ENCODE measurements at regions not wholly inside any gene's neighbourhood (a gene's known extent, or its start where the extent isn't known, plus 50 kb on each side); places are given as distances from the start of the nearest gene placed in this dataset.
"Not testable (repeated sequence)": the region's sequence is repeated elsewhere in the genome, so short reads cannot be mapped to it uniquely, and the experiment has no call there.

GRCh38 chr2:113330060-113330767, 51.5 kb upstream of the PAX8 start:
- not testable (repeated sequence) for H3K4me2 ChIP-seq (ENCODE audit: low read length); H4K20me1 ChIP-seq (ENCODE audit: insufficient read depth); H2AFZ ChIP-seq (ENCODE audit: low read depth, low read length); H3K9ac ChIP-seq (ENCODE audit: low read length); H3F3A ChIP-seq (ENCODE audit: insufficient read depth, low read length, poor library complexity, severe bottlenecking); H3K4me3 ChIP-seq (ENCODE audit: low read length); H3K27ac ChIP-seq (ENCODE audit: low read length); H3K9me3 ChIP-seq (ENCODE audit: low read length); H3K27me3 ChIP-seq (ENCODE audit: insufficient read depth, low read depth, low read length); H3K36me3 ChIP-seq (ENCODE audit: insufficient read depth, low read length); H3K79me2 ChIP-seq (replicated peaks; ENCODE audit: insufficient read depth, low read length); H3K9me2 ChIP-seq (ENCODE audit: insufficient read depth, low read length)

- H3K9me3 ChIP-seq (ENCODE audit: low read length); H3K4me2 ChIP-seq (ENCODE audit: low read length); H3K27me3 ChIP-seq (ENCODE audit: insufficient read depth, low read depth, low read length); H4K20me1 ChIP-seq (ENCODE audit: insufficient read depth); H3K27ac ChIP-seq (ENCODE audit: low read length); H3K79me2 ChIP-seq (replicated peaks; ENCODE audit: insufficient read depth, low read length); H3K9me2 ChIP-seq (ENCODE audit: insufficient read depth, low read length); H3K4me3 ChIP-seq (ENCODE audit: low read length); H3F3A ChIP-seq (ENCODE audit: insufficient read depth, low read length, poor library complexity, severe bottlenecking); H3K36me3 ChIP-seq (ENCODE audit: insufficient read depth, low read length); H3K9ac ChIP-seq (ENCODE audit: low read length); H2AFZ ChIP-seq (ENCODE audit: low read depth, low read length): not testable (repeated sequence)
These were observed 50.3 kb upstream of the PAX8 start for GRCh38 chr2:113328973-113329372.

GRCh38 chr2:113328572-113328971, 49.9 kb upstream of the PAX8 start:
- H3K27me3 ChIP-seq (ENCODE audit: insufficient read depth, low read depth, low read length); H3K9me2 ChIP-seq (ENCODE audit: insufficient read depth, low read length); H4K20me1 ChIP-seq (ENCODE audit: insufficient read depth); H3F3A ChIP-seq (ENCODE audit: insufficient read depth, low read length, poor library complexity, severe bottlenecking); H3K4me3 ChIP-seq (ENCODE audit: low read length); H3K36me3 ChIP-seq (ENCODE audit: insufficient read depth, low read length); H3K79me2 ChIP-seq (replicated peaks; ENCODE audit: insufficient read depth, low read length); H3K9ac ChIP-seq (ENCODE audit: low read length); H3K27ac ChIP-seq (ENCODE audit: low read length); H2AFZ ChIP-seq (ENCODE audit: low read depth, low read length); H3K4me2 ChIP-seq (ENCODE audit: low read length); H3K9me3 ChIP-seq (ENCODE audit: low read length): not testable (repeated sequence)

Measured in neural cell (in vitro differentiated cells).